SK-MEL-5 (cell line): ENCODE measurements at regions not wholly inside any gene's neighbourhood (a gene's known extent, or its start where the extent isn't known, plus 50 kb on each side); places are given as distances from the start of the nearest gene placed in this dataset.

ENCODE experiments used
- DNase-seq: peaks from one replicate; pipeline ENCODE4 v3.0.0-alpha.2; 2016; ENCODE audit warnings: low read depth, low spot score
- in situ Hi-C: cut with HindIII; loops from 2 replicates; pipeline ENCODE4 v1.10.0; 2016; ENCODE audit warnings: low sequenced_read_pairs, high pct_unique_total_duplicates, low pct_unique_long_range_greater_than_20kb

DNA sequence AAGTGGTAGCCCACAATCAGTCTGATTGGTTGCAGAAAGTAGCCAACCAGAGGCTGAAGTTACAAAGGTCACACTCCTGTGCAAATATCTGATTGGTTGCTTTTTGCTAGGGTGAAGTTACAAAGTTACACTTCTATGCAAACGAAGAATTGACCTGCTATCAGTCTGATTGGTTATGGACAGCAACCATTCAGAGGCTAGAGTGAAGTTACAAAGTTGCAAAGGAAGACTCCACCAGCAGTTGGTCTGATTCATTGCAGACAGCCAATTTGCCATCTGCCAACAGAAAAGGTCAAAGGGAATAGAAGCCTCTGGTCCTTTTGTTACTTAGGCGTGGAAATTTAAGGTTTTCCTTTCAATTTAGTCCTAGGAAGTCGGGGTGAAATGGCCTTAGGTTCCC, 377.7 kb downstream of the PRDM5 start:
- DNase-seq: no peak
- in situ Hi-C loops: no loop called here

DNA sequence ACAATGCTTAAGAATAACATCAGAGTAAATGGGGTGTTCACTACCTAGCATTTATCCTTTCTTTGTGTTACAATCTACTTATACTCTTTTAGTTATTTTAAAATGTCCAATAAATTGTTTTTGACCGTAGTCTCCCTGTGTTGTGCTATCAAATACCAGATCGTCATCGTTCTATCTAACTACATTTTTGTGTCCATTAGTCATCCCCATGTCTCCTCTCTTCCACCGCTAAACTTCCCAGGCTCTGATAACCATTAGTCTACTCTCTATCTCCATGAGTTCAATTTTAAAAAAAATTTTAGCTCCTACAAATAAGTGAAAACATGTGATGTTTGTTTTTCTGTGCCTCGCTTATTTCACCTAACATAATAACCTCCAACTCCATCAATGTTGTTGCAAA, 381.9 kb downstream of the PRDM5 start:
- no peak for DNase-seq
- in situ Hi-C loops: no loop called here

DNA sequence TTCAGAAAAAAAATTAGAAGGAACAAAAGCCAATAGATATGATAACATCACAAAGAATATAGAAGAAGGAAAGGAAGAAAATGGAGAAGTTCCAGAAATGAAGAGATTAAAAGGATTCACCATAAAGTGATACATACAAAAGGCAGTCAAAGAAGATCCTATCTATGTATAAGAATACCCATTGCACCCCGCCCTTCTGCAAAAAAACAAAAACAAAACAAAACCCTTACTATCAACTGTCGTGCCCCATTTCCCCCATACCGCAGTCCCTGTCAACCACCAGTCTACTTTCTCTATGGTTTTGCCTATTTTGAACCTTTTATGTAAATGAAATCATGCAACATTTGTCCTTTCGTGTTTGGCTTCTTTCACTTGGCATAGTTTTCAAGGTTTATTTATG, 385.6 kb downstream of the PRDM5 start:
- in situ Hi-C loops: no loop called here
- DNase-seq: no peak

DNA sequence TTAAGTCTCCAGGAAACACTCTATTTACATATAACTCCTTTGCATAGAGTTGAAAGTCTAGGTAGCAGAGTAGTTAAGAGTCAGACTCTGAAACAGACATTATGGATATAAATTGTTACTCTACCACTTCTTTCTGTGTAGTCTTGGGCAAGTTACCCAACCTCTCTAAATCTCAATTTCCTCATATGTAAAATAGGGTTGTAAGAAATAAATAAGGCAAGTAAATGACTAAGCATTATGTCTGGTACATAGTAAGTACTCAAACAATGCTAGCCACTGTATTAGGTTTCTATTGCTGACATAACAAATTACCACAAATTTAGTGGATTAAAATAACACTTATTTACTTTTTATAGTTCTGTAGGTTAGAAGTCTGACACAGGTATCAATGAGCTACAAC, 394.1 kb downstream of the PRDM5 start:
- in situ Hi-C loops: no loop called here
- no peak for DNase-seq

DNA sequence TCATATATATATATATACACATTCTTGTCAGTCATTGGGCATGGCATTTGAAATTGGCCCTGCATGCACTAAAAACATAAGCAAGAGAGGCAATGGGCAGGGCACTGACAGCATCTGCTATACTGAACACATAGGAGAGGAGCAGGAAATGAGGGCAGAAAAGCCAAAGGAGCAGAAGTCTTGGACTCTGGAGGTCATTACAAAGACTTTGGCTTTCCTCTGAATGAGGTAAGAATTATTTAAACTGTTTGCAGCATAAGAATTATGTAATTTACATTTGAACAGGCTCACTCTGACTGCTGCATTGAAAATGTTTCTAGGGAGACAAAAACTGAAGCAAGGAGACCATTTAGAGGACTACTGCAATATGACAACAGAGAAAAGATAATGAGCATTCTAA, 396.5 kb downstream of the PRDM5 start:
- in situ Hi-C loops: no loop called here
- DNase-seq: no peak

DNA sequence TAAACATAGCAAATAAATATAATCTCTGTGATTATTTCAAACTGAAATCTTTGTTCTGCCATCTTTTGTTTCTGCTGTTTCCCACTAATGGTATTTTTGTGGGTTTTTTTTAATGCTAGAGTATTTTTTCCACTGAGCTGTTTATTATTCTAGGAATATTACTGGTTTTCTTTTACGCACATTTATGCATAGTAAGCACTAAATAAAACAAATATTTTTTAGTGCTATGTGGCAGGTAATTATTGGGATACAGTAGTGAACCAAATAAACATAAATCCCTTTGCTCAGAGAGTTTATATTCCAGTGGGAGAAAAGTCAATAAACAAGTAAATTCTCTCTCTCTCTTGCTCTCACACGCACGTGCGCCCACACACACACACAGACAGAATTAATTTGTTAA, 397.4 kb downstream of the PRDM5 start:
- DNase-seq: no peak
- in situ Hi-C loops: no loop called here

DNA sequence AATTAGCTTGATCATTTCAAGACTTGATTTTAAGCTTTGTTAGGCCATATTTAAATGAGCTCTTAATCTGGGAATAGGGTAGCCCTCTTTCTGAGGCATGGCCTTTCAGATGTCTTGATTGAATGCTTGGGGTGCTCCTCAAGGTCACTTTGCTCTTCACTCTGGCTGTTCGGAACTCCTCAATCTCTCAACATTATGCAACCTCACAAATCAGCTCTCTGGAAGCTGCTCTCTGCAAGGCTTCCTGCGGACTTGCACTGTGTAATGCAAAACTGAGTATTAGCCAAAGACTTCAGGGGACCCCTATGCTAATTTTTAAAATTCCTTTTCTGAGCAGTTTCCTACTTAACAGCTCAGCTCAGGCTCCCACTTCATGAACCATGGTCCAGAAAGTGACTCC, 398.3 kb downstream of the PRDM5 start:
- DNase-seq: no peak

DNA sequence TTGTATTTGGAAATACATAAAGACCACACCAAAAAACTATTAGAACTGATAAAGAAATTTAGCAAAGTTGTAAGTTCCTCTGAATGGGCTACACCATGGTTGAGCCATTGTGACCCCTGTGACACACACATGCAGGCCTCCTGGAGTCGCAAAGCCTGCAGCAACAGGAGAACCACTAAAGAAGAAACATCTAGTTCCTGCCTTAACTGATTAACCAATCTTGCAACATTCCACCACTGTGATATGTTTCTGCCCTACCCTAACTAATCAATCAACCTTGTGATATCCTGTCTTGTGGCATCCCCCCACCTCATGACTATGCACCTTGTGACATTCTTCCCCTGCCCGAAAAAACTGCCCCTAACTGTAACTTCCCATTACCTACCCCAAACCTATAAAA, 401.8 kb downstream of the PRDM5 start:
- in situ Hi-C loops: no loop called here

More for the DNA sequence above, 398.3 kb downstream of the PRDM5 start:
- in situ Hi-C loops: no loop called here

DNA sequence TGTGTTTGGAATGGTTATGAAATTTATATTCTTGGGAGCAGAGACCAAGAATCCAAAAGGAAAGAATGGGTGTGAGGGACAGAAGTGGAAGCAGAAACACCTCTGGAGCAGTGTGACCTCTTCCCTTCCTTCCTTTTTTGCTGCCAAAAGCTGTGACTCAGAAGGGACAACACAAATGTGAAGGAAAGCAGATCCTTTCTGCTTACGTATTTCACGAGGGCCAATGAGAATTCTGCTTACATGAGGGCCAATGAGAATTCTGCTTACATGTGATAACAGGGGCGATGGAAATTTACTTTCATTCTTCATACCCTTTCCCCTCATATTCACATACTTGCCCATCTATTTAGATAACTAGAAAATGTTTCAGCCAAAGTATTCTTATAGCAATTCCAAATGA, 404.6 kb downstream of the PRDM5 start:
- in situ Hi-C loops: no loop called here
- DNase-seq: peak; percentile 63

More for the DNA sequence above, 401.8 kb downstream of the PRDM5 start:
- no peak for DNase-seq

DNA sequence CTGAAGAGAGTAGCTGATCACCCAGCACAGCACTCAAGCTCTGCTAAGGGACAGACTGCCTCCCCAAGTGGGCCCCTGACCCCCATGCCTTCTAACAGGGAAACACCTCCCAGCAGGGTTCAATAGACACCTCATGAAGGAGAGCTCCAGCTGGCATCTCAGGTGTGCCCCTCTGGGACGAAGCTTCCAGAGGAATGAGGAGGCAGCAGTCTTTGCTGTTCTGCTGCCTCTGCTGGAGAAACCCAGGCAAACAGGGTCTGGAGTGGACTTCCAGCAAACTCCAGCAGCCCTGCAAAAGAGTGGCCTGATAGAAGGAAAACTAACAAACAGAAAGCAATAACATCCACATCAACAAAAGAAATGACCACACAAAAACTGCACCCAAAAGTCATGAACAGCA, 412.8 kb downstream of the PRDM5 start:
- in situ Hi-C loops: no loop called here
- DNase-seq: no peak

DNA sequence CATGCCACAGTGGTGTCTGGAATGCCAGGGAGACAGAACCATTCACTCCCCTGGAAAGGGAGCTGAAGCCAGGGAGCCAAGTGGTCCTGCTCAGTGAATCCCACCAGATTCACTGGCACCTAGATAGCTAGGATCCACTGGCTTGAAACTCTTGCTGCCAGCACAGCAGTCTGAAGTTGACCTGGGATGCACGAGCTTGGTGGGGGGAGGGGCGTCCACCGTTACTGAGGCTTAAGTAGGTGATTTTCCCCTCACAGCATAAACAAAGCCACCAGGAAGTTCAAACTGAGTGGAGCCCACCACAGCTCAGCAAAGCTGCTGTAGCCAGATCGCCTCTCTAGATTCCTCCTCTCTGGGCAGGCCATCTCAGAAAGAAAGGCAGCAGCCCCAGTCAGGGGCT, 413.3 kb downstream of the PRDM5 start:
- no peak for DNase-seq
- in situ Hi-C loops: no loop called here

DNA sequence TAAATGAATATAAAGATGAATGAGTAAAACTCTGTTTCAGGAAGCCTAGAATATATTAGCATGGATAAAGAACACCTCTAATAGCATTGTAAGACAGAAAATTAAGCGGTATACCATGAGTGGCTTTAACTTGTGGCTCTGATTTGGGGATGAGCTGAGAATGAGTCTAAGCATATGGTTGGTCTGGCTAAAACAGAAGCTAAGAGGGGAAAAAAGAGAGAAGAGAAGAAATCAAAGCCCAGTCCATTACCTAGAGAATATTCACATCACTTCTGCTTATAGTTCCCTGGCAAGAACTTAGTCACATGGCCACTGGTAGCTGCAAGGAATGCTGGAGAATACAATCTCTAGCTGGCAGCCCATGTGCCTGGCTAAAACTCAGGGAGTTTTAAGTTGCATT, 414.5 kb downstream of the PRDM5 start:
- in situ Hi-C loops: no loop called here
- no peak for DNase-seq

DNA sequence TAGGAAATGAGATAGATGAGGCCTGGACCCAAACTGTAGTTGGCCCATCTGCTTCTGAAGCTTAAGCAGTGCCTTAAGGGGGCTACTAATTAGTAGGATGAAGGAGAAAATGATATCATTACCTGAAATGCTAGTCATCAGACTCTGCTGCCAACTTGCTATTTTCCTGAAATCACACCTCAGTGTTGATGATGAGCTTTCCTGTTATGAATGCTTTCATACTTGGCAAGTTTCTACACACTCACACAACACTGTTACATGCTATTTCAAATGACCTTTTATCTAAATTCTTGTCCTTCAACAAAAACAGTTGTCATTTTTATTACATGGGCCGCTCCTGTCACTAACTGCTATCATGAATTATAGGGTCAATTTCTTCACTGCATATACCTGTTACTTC, 416.0 kb downstream of the PRDM5 start:
- no peak for DNase-seq

DNA sequence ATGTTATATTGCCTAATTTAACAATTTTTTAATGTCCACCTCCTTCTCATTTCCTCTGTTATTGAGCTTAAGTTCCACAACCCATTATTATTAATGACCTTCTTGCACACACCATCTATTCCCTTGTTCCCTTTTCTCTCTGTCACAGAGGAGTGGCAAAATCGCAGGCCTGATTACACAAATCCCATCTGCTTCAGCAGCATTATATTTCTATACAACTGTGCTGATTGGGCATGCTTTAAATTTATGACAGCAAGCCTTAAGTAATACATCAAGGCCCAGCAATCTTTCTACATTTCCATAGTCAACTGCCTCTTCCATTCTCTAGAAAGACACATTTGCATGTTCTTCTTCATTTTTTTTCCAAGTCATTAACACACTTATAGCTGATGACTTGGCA, 423.8 kb downstream of the PRDM5 start:
- in situ Hi-C loops: no loop called here
- no peak for DNase-seq

More for the DNA sequence above, 416.0 kb downstream of the PRDM5 start:
- in situ Hi-C loops: no loop called here

DNA sequence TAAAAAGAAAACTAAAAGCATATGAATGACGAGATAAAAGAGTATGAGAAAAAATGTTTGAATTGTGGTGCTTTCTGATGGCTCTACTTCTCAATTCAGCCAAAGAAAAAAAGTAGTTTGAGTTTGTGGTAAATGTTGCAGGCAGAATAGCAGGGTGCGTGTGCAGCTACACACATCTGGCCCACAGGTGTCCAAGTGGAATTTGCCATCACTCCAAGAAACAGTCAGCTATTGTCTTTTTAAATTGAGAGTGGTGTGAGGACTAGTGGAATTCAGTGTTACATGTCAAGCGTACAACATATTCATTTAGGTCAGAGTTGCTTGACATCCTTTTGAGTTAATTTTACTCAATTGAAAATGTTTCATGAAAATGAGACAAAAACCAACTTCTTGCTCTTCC, 424.8 kb upstream of the MAD2L1 start:
- DNase-seq: no peak
- in situ Hi-C loops: no loop called here

DNA sequence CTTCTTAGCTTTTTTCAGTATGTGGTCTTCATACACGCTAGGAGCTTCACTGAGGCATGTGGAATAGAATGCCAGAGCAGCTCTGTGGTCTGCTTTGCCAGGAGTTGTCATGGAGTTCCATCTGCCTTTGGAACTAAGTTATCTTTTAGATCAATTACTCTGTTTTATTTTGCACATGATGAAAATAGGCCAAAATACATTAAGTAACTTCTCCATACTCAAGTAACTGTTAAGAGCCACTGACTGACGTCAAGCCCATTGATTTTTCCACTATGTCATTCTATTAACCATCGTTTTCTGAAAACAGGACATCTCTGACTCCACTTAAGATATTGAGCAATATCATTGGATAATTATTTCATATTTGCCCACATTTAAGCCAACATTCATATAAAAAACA, 415.1 kb upstream of the MAD2L1 start:
- no peak for DNase-seq
- in situ Hi-C loops: no loop called here

DNA sequence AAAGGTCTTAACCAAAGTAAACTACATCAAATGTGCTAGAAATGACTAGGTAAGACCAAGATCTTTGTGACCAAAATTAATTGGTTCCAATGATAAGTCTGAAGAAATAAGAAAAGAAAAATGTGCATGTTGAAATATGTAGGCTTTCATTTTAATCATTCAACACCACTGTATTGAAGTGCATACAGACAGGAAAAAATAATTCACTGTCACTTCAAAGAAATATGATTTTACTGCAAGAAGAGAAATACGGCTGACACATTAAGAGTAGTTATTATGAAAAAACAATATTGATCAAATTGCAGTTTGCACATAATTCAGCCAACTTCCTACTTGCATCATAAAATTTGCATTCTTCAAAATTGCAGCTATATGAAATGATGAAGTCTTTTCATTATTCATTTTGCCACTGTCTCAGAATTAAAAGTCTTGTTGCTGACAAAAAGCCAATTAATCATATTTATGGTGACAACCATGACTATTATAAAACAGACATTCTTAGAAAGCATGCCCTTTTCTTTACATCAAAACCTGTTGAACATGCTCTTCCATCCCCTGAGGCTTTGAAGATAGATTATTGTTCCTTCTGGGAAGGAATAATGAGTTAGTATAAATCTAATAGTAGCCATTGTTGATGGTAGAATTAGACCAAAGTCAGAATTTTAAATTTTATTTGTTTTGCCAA, 405.9 kb upstream of the MAD2L1 start:
- in situ Hi-C loops: no loop called here
- no peak for DNase-seq

DNA sequence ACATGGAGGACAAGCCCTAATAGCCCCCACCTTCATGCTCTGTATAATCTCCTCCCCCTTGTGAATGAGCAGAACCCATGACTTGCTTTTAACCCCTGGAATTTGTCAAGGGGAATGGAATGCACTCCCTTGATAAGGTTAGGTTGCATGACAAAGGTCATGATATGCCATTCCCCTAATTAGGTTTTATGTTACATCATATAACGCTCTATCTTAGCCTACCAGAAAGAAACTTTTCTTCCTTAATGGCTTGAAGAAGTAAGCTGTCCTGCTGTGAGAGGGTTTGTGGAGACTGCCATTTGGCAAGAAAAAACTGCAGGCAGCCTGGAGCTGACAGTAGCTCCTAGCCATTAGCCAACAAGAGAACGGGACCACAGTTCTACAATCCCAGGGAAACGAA, 399.8 kb upstream of the MAD2L1 start:
- no peak for DNase-seq
- in situ Hi-C loops: no loop called here

DNA sequence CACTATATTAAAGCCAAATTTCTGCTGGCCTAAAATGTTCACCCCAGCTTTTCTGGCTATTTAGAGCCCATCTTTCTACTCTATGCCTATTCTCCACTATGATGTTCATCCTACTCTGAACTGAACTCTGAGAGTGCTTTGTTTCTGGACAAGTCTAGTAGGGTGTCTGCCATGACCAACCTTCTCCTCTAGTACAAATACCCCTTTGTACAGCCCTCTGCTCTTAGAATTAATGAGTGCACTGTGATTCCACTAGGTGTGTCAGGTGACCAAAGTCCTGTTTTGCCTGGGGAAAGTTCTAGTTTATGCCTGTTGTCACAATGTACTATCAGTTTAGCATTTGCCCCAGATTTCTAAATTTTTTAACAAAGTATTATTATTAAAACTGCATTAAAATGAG, 388.1 kb upstream of the MAD2L1 start:
- in situ Hi-C loops: no loop called here
- peak; percentile 90 for DNase-seq

DNA sequence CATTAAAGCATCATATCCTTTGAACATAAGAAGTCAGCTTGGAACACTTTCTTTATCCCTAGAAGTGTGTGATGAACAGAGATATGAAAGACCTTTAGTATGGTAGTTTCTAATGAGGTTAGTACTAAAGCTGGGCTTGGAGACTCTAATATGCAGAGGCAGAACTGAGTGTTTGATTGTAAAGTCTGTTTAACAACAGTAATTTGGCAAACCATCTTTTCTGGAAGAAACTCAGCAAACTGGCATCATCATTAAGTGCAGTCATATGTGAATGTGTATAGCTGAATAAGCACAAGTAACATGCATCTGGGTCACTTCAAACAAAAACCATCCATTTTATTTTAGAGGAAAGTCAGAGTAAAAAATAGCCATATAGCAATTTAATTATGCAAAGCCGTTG, 385.9 kb upstream of the MAD2L1 start:
- in situ Hi-C loops: no loop called here
- DNase-seq: no peak
